Brain pericyte (primary cell): ENCODE measurements at regions not wholly inside any gene's neighbourhood (a gene's known extent, or its start where the extent isn't known, plus 50 kb on each side); places are given as distances from the start of the nearest gene placed in this dataset.
"Not testable (repeated sequence)": the region's sequence is repeated elsewhere in the genome, so short reads cannot be mapped to it uniquely, and the experiment has no call there.

Experiments used
- DNase-seq: peaks from one replicate; pipeline ENCODE4 v3.0.0-alpha.2; 2012; ENCODE audit warnings: low read depth, low spot score

DNA sequence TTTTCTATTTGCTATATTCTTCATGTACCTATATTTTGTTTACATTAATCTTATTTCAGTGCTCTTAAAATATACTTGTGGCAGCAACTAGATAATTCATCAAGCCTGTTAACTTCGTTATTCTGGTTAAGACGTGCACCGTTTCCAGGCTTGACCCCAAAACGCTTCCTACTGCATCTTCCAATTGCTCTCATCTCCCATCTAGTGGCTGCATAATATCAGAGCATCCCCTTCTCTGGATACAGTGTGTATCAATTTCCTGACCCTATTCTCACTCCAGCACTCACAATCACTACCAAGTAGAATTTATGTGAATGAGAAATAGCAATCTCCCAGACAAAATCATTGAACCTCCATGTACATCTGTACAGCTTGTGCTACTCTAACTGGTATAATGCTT is 1280.3 kb upstream of the B3GALT2 start:
- no peak for DNase-seq

DNA sequence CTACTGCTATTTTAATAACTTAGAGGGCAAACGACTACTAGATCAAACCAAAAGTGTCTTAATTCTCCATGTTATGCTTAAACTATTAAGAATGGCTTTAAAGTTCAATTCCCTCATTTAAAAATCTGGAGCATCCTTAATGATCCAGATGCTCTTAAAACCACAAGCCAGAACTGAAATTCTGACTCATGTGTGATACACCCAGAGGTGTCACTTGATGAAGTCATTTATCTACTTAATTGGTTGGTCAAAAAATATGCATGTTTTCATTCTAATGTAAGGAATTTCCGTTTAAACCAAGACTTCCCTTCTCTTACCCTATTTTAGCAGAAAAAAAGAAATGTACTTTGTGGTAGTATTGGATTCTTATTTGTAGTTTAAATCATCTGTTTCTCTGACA is 1261.2 kb upstream of the B3GALT2 start:
- DNase-seq = no peak

DNA sequence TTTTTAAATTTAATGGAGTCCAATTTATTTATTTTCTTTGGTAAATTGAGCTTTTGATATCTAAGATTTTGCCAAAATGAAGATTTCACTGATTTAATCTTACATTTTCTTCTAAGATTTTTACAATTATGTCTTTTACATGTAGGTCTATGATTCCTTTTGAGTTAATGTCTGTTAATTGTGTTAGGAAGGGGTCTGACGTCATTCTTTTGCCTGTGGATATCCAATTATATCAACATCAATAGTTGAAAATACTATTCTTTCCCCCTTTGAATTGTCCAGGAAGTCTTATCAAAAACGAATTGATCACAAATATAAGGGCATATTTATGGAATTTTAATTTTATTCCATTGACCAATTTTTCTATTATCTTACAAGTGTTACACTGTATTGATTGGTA is 1258.8 kb upstream of the B3GALT2 start:
- no peak for DNase-seq

DNA sequence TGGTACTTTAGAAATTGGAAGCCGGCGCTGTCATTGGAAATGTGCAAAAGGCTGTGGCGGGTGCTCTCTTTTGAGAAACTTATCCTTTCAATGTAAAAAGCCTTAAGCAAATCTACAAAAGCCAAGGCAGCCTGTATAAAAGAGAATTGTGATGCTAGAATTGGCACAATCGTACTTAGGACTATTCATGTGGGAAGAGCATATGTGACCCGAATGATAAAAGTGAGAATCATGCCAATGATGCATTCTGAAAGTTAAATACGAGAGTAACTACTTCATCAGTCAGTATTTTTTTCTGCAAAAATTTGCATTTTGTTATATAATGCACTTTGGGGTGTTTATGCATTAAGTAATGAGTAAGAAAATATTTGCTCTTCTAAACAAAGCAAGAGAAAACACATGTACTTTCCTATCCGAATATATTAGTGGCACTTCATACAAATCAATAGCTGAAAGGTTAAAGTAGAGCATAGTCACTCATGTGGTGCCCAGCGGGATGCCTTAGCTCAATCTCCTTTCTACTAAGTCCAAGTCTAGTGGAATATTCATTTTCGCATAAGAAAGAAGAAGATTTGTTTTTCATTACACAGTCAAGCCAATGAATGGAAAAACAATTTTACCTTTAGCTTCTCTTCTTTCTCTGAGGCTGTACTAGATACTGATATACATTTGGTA is 1256.6 kb upstream of the B3GALT2 start:
- no peak for DNase-seq

- no peak for DNase-seq
Measured at GRCh38 chr1:194437135-194437534, 1250.7 kb upstream of the B3GALT2 start.

DNA sequence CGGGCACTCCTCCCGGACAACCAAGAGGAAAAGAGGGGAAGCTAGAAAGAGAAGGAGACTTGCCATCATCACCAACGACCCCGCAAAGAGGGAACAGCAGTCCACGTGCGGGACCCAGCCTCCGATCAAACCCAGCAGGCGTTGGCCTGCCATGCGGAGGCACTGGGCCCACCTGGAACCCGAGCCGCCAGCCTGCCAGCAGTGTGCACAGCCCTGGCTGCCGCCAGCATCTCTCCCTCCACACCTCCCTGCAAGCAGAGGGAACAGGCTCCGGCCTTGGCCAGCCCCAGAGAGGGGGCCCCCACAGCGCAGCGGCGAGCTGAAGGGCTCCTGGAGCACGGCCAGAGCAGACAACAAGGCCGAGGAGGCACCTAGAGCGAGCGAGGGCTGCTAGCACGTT is 1244.7 kb upstream of the B3GALT2 start:
- no peak for DNase-seq

DNA sequence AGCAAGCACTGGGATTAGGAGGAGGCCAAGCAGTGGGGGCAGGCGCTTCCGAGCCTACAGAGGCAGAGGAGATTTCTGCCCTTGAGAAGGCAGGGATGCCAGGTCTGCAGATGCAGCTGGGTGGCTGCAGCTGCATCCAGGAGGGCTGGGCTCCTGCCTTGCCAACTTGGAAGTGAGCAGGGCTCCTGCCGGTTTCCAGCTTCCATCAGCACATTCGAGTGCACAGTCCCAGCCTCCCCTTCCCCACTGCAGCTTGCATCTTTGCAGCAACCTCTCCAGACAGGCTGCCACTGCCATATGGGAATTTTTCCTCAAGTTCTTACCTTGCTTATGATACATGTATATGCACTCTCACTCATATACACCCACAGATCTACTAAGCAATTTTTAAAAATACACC is 1234.3 kb upstream of the B3GALT2 start:
- DNase-seq = no peak

DNA sequence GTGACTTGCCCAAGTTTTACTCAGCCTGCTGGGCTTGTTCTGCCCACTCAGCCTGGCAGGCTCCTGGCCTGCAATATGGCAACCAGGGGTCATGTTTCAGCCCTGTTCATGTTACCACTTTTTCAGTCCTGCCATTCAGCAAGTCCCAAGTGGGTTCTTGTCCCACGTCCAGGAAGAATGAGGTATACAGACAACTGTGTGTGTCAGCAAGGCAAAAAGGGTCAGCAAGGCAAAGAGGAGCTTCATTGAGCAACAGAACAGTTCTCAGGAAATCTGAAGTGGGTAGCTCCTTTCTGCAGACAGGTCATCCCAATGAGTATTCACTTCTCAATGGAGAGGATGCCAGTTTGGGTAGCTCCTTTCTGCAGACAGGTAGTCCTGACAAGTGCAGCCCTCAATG is 1233.3 kb upstream of the B3GALT2 start:
- DNase-seq = no peak

DNA sequence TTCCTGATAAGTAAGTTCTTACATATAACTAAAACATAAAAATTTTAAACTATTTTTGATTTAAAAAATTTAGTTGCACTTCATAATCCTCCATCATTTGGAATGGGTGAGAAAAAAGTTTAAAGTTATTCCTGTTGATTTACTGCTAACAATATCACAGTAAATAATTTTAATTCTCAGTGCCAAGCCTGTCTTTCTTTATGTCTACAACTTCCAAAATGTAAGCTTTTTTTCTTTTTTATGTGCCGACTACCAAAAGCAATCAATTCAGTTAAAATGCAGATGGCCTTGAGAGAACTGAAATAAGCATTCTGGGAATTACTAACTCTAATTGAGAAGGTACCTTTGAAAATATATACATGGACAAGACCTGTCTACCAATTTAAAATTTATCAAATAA is 1224.3 kb upstream of the B3GALT2 start:
- no peak for DNase-seq

DNA sequence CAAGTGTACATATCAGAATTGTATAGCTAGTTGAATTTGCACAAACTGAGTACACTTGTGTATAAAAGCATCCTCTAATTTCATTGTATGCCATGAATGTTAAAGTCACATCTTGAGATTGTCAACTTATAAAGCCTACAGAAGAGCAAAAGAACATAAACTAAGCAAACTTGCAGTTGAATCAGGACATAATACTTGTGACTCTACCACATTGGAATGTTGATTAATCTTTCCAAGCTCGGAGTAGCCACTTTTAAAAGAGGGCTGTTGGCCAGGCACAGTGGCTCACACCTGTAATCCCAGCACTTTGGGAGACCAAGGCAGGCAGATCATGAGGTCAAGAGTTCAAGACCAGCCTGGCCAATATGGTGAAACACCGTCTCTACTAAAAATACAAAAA is 1220.8 kb upstream of the B3GALT2 start:
- DNase-seq = not testable (repeated sequence)

DNA sequence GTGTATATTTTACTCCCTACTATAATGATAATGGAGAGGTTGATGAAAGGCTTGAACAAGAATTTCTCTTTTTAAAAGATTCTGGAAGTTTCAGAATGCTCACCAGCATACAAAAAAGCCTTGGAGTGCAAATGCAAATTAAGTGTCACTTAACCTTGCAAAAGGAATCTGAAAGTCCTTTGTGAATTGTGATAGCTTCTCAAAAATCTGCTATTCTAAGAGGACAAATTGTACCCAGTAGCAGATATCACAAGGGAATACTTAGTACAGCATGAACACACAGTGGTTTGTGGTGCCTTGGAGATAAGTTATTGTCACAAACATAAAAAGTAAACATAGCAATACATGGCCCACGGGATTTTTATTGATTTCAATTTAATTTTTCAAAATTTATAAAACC is 1208.3 kb upstream of the B3GALT2 start:
- DNase-seq = no peak

DNA sequence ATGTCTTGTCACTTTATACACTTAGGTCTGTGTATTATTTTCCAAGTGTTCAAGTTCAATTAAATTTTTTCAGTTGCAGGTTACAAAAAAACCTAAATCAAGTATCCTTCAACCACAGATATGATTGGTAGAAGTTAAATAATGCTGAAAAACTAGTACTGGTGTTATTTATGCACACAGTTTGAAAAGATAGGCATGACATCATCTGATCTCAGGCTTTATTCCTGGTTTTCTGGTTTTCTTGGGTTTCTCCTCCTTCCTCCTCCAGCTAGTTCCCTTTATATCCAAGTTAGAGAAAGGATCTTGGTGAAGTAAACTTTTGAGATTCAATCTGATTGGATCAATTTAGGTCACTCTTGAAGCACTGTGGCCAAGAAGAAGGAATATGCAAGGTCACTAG is 1201.1 kb upstream of the B3GALT2 start:
- DNase-seq = no peak

GRCh38 chr1:194378517-194378916 is 1192.1 kb upstream of the B3GALT2 start:
- no peak for DNase-seq

DNA sequence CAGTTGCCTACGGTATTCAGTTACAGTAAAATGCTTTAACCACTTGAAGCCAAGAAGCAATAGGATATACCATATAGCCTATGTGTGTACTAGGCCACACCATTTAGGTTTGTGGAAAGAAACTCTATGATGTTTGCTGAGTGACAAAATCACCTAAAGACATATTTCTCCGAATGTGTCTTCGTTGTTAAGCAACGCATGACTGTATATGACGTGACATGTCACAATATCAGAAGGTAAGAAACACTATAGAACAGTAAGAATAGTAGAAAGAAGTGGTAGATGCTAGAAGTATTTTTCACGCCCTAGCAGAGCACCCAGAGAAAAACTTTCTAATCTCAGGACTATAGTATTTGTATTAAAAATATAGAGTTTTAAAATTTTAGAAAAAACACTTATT is 1188.2 kb upstream of the B3GALT2 start:
- no peak for DNase-seq

DNA sequence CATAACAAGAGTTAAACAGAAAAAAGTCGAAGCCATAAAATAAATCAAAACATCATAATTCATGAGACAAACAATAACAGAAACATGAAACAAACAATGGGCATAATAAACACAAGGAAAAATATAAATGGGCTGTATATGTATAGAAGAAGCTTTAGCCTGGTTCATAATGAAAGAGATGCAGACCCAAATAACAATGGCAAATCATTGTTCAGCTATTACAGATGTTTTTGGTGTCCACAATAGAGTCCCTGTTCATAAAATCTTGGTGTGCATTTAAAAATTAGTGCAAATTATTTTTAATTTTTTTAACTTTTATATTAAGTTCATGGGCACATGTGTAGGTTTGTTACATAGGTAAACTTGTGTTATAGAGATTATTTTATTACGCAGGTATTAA is 1185.9 kb upstream of the B3GALT2 start:
- no peak for DNase-seq

DNA sequence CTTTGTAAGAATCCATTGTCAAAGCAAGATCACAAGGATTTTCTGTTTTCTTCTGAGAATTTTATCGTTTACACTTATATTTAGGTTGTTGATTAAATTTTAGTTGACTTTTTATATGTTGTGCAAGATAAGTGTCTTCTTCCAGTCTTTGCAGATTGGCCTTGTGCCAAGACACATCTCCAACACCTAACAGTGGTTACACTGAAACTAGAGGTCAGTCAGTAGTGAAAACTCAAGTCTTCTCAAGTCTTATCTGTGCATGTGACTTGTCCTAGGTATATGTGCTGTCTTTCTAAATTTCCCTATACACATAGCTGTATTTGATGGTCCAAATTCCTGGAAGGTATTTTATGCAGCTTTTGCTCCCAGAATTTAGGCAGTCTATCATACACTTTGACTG is 1183.2 kb upstream of the B3GALT2 start:
- no peak for DNase-seq

GRCh38 chr1:194369060-194369459 is 1182.6 kb upstream of the B3GALT2 start:
- DNase-seq = no peak

GRCh38 chr1:194367121-194367520 is 1180.7 kb upstream of the B3GALT2 start:
- no peak for DNase-seq

- no peak for DNase-seq
Measured at GRCh38 chr1:194366705-194367104, 1180.3 kb upstream of the B3GALT2 start.

- no peak for DNase-seq
Measured at GRCh38 chr1:194362327-194362726, 1175.9 kb upstream of the B3GALT2 start.

DNA sequence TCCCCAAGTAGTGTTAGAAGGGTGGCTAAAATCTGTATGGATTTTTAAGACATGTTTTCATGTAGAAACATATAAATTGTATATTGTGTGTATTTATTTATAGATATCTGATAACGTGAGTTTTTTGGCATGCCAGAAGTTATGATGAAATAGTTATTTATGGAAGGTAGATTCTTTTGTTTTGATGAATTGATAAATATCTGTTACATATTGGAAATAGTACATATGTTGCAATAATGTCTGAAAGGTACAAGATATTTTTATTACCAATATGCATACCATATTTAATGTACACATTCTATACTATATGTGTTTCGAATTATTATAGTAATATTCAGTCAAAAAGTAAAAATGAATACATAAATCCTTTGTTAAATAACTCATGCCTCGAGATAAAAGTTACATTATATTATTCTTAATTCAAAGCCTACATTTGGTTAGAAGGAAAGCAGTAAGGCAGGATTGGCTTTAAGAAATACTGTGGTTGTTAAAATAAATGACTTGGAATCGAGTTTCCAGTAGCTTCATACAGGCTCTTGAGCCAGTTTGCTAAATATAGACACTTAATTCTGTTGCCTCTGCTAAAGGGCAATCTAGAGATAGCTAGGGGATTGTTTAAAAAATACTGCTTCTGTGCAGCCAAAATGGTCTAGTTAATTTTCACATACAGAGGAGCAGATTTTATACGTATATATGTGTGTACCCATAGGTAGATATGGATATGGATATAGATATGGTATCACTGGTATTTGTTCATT is 1175.1 kb upstream of the B3GALT2 start:
- DNase-seq = no peak

DNA sequence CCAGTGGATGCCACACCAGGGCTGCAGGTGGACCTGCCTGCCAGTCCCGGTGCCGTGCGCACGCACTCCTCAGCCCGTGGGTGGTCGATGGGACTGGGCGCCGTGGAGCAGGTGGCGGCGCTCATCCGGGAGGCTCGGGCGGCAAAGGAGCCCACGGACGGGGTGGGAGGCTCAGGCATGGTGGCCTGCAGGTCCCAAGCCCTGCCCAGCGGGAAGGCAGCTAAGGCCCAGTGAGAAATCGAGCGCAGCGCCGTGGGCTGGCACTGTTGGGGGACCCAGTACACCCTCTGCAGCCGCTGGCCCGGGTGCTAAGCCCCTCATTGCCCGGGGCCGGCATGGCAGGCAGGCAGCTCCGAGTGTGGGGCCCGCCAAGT is 1171.8 kb upstream of the B3GALT2 start:
- DNase-seq = no peak

- not testable (repeated sequence) for DNase-seq
Measured at GRCh38 chr1:194357573-194358207, 1171.3 kb upstream of the B3GALT2 start.
